ENCODE measurements at regions not wholly inside any gene's neighbourhood (a gene's known extent, or its start where the extent isn't known, plus 50 kb on each side); places are given as distances from the start of the nearest gene placed in this dataset.

GRCh38 chr2:234676109-234676782 lies 179.4 kb upstream of the ARL4C start:
- Mint-ChIP-seq H3K36me3 (no peaks in the 10 kb centered on the region), H3K4me1 (no peaks in the 10 kb centered on the region)
- DNase-seq = no peak

GRCh38 chr2:234674781-234675201 lies 177.9 kb upstream of the ARL4C start:
- H3K27ac Mint-ChIP-seq = no peak overlapping the region
- H3K9me3 Mint-ChIP-seq = no peaks in the 10 kb centered on the region
- no peaks in the 10 kb centered on the region for H3K27me3 Mint-ChIP-seq
- DNase-seq = no peak
- H3K4me1 Mint-ChIP-seq = no peaks in the 10 kb centered on the region
- no peaks in the 10 kb centered on the region for H3K36me3 Mint-ChIP-seq
- no peak overlapping the region for H3K4me3 Mint-ChIP-seq

More at GRCh38 chr2:234676109-234676782, 179.4 kb upstream of the ARL4C start:
- no peaks in the 10 kb centered on the region for H3K27me3 Mint-ChIP-seq
- no peaks in the 10 kb centered on the region for H3K9me3 Mint-ChIP-seq
- H3K27ac Mint-ChIP-seq = no peak overlapping the region
- H3K4me3 Mint-ChIP-seq = no peak overlapping the region

GRCh38 chr2:234673961-234674759 lies 177.3 kb upstream of the ARL4C start:
- H3K4me3 Mint-ChIP-seq = no peak overlapping the region
- H3K27me3 Mint-ChIP-seq = peaks cover under 1% of the 10 kb centered on the region
- no peak overlapping the region for H3K27ac Mint-ChIP-seq
- no peaks in the 10 kb centered on the region for H3K4me1 Mint-ChIP-seq
- H3K9me3 Mint-ChIP-seq = no peaks in the 10 kb centered on the region
- DNase-seq = no peak
- no peaks in the 10 kb centered on the region for H3K36me3 Mint-ChIP-seq

GRCh38 chr2:234673501-234673900 lies 176.6 kb upstream of the ARL4C start:
- Mint-ChIP-seq H3K27ac (no peak overlapping the region), H3K36me3 (no peaks in the 10 kb centered on the region), H3K4me1 (no peaks in the 10 kb centered on the region)

GRCh38 chr2:234672498-234673150 lies 175.7 kb upstream of the ARL4C start:
- no peak overlapping the region for H3K4me3 Mint-ChIP-seq
- DNase-seq = no peak

More at GRCh38 chr2:234673501-234673900, 176.6 kb upstream of the ARL4C start:
- H3K9me3 Mint-ChIP-seq = no peaks in the 10 kb centered on the region
- DNase-seq = no peak
- no peak overlapping the region for H3K4me3 Mint-ChIP-seq
- peaks cover 6% of the 10 kb centered on the region for H3K27me3 Mint-ChIP-seq

GRCh38 chr2:234671716-234672115 lies 174.8 kb upstream of the ARL4C start:
- Mint-ChIP-seq H3K27ac (no peak overlapping the region), H3K4me3 (no peak overlapping the region), H3K4me1 (no peaks in the 10 kb centered on the region), H3K36me3 (no peaks in the 10 kb centered on the region), H3K9me3 (no peaks in the 10 kb centered on the region), H3K27me3 (peaks cover 10% of the 10 kb centered on the region)
- no peak for DNase-seq

More at GRCh38 chr2:234672498-234673150, 175.7 kb upstream of the ARL4C start:
- peaks cover 6% of the 10 kb centered on the region for H3K27me3 Mint-ChIP-seq
- no peaks in the 10 kb centered on the region for H3K4me1 Mint-ChIP-seq
- no peaks in the 10 kb centered on the region for H3K36me3 Mint-ChIP-seq
- H3K27ac Mint-ChIP-seq = no peak overlapping the region
- no peaks in the 10 kb centered on the region for H3K9me3 Mint-ChIP-seq

- no peak overlapping the region for H3K4me3 Mint-ChIP-seq
- no peaks in the 10 kb centered on the region for H3K36me3 Mint-ChIP-seq
- H3K4me1 Mint-ChIP-seq = no peaks in the 10 kb centered on the region
- H3K27me3 Mint-ChIP-seq = peaks cover 12% of the 10 kb centered on the region
- no peaks in the 10 kb centered on the region for H3K9me3 Mint-ChIP-seq
- DNase-seq = no peak
- no peak overlapping the region for H3K27ac Mint-ChIP-seq
Measured at GRCh38 chr2:234671231-234671630, 174.3 kb upstream of the ARL4C start.

GRCh38 chr2:234670806-234671205 lies 173.9 kb upstream of the ARL4C start:
- no peak overlapping the region for H3K27ac Mint-ChIP-seq
- no peaks in the 10 kb centered on the region for H3K9me3 Mint-ChIP-seq
- no peak overlapping the region for H3K4me3 Mint-ChIP-seq
- DNase-seq = no peak
- peaks cover 12% of the 10 kb centered on the region for H3K27me3 Mint-ChIP-seq
- H3K36me3 Mint-ChIP-seq = no peaks in the 10 kb centered on the region
- H3K4me1 Mint-ChIP-seq = no peaks in the 10 kb centered on the region

GRCh38 chr2:234670052-234670451 lies 173.2 kb upstream of the ARL4C start:
- no peak for DNase-seq
- H3K27ac Mint-ChIP-seq = no peak overlapping the region
- H3K4me1 Mint-ChIP-seq = no peaks in the 10 kb centered on the region
- H3K36me3 Mint-ChIP-seq = no peaks in the 10 kb centered on the region
- peaks cover 12% of the 10 kb centered on the region for H3K27me3 Mint-ChIP-seq
- H3K4me3 Mint-ChIP-seq = no peak overlapping the region
- no peaks in the 10 kb centered on the region for H3K9me3 Mint-ChIP-seq

GRCh38 chr2:234669621-234670020 lies 172.7 kb upstream of the ARL4C start:
- Mint-ChIP-seq H3K27ac (no peak overlapping the region), H3K4me1 (no peaks in the 10 kb centered on the region), H3K9me3 (no peaks in the 10 kb centered on the region), H3K36me3 (no peaks in the 10 kb centered on the region), H3K27me3 (peaks cover 12% of the 10 kb centered on the region), H3K4me3 (no peak overlapping the region)
- DNase-seq = no peak

GRCh38 chr2:234669001-234669400 lies 172.1 kb upstream of the ARL4C start:
- peaks cover 12% of the 10 kb centered on the region for H3K27me3 Mint-ChIP-seq
- no peak overlapping the region for H3K27ac Mint-ChIP-seq
- no peaks in the 10 kb centered on the region for H3K4me1 Mint-ChIP-seq
- H3K4me3 Mint-ChIP-seq = no peak overlapping the region
- no peaks in the 10 kb centered on the region for H3K36me3 Mint-ChIP-seq
- no peak for DNase-seq
- H3K9me3 Mint-ChIP-seq = peaks cover 2% of the 10 kb centered on the region

- H3K27ac Mint-ChIP-seq = no peak overlapping the region
- H3K27me3 Mint-ChIP-seq = peaks cover 12% of the 10 kb centered on the region
- no peak for DNase-seq
- H3K4me1 Mint-ChIP-seq = no peaks in the 10 kb centered on the region
- peaks cover 3% of the 10 kb centered on the region for H3K9me3 Mint-ChIP-seq
- H3K4me3 Mint-ChIP-seq = no peak overlapping the region
- no peaks in the 10 kb centered on the region for H3K36me3 Mint-ChIP-seq
Measured at GRCh38 chr2:234666911-234667310, 170.0 kb upstream of the ARL4C start.

GRCh38 chr2:234665304-234665703 lies 168.4 kb upstream of the ARL4C start:
- Mint-ChIP-seq H3K27ac (no peak overlapping the region), H3K36me3 (no peaks in the 10 kb centered on the region), H3K4me1 (no peaks in the 10 kb centered on the region), H3K4me3 (no peak overlapping the region), H3K9me3 (peaks cover 3% of the 10 kb centered on the region), H3K27me3 (peaks cover 12% of the 10 kb centered on the region)
- no peak for DNase-seq

- Mint-ChIP-seq H3K27me3 (peaks cover 11% of the 10 kb centered on the region), H3K4me1 (no peaks in the 10 kb centered on the region), H3K27ac (no peak overlapping the region), H3K4me3 (no peak overlapping the region), H3K9me3 (peaks cover 4% of the 10 kb centered on the region), H3K36me3 (no peaks in the 10 kb centered on the region)
- DNase-seq = no peak
Measured at GRCh38 chr2:234661849-234662248, 165.0 kb upstream of the ARL4C start.

- Mint-ChIP-seq H3K27ac (no peak overlapping the region), H3K4me1 (no peaks in the 10 kb centered on the region), H3K36me3 (no peaks in the 10 kb centered on the region), H3K9me3 (peaks cover 4% of the 10 kb centered on the region), H3K27me3 (peaks cover 7% of the 10 kb centered on the region), H3K4me3 (no peak overlapping the region)
- no peak for DNase-seq
Measured at GRCh38 chr2:234661175-234661574, 164.3 kb upstream of the ARL4C start.

Measured in activated naive CD8-positive, alpha-beta T cell treated with anti-CD3 and anti-CD28 coated beads for 36 hours (primary cell).